ENCODE measurements at regions not wholly inside any gene's neighbourhood (a gene's known extent, or its start where the extent isn't known, plus 50 kb on each side); places are given as distances from the start of the nearest gene placed in this dataset.

- Histone ChIP-seq H3K27me3 (ENCODE audit: control insufficient read depth in 5 of 5, insufficient read depth in 4 of 5, low read length in 5 of 5) (no peaks in the 10 kb centered on the region), H3K4me3 (ENCODE audit: low read depth in 1 of 5, low read length in 5 of 5) (no peak overlapping the region), H3K27ac (ENCODE audit: low read depth, low read length) (no peak overlapping the region), H3K9me3 (ENCODE audit: control insufficient read depth in 5 of 5, low read length in 5 of 5) (no peaks in the 10 kb centered on the region), H3K36me3 (ENCODE audit: control insufficient read depth in 5 of 5, insufficient read depth in 5 of 5, low read length in 5 of 5) (no peaks in the 10 kb centered on the region), H3K9ac (ENCODE audit: low read length in 5 of 5) (no peak overlapping the region), H3K4me1 (ENCODE audit: control insufficient read depth in 5 of 5, insufficient read depth in 5 of 5, low read length in 5 of 5) (peaks cover 0 to 6% (median 0%) of the 10 kb centered on the region in 5 donors)
Observed at GRCh38 chr6:132959639-132960326, 145.4 kb downstream of the RPS12 start.

GRCh38 chr6:132960720-132961119, 146.4 kb downstream of the RPS12 start:
- no peak overlapping the region for H3K4me3 ChIP-seq (ENCODE audit: low read depth in 1 of 5, low read length in 5 of 5)
- no peaks in the 10 kb centered on the region for H3K9me3 ChIP-seq (ENCODE audit: control insufficient read depth in 5 of 5, low read length in 5 of 5)
- no peaks in the 10 kb centered on the region for H3K36me3 ChIP-seq (ENCODE audit: control insufficient read depth in 5 of 5, insufficient read depth in 5 of 5, low read length in 5 of 5)
- H3K27me3 ChIP-seq (ENCODE audit: control insufficient read depth in 5 of 5, insufficient read depth in 4 of 5, low read length in 5 of 5): no peaks in the 10 kb centered on the region
- peaks cover 0 to 6% (median 0%) of the 10 kb centered on the region in 5 donors for H3K4me1 ChIP-seq (ENCODE audit: control insufficient read depth in 5 of 5, insufficient read depth in 5 of 5, low read length in 5 of 5)
- no peak overlapping the region for H3K9ac ChIP-seq (ENCODE audit: low read length in 5 of 5)
- H3K27ac ChIP-seq (ENCODE audit: low read depth, low read length): no peak overlapping the region

GRCh38 chr6:132961122-132961521, 146.8 kb downstream of the RPS12 start:
- Histone ChIP-seq H3K36me3 (ENCODE audit: control insufficient read depth in 5 of 5, insufficient read depth in 5 of 5, low read length in 5 of 5) (no peaks in the 10 kb centered on the region), H3K27me3 (ENCODE audit: control insufficient read depth in 5 of 5, insufficient read depth in 4 of 5, low read length in 5 of 5) (no peaks in the 10 kb centered on the region), H3K4me3 (ENCODE audit: low read depth in 1 of 5, low read length in 5 of 5) (no peak overlapping the region), H3K27ac (ENCODE audit: low read depth, low read length) (no peak overlapping the region), H3K4me1 (ENCODE audit: control insufficient read depth in 5 of 5, insufficient read depth in 5 of 5, low read length in 5 of 5) (peaks cover 0 to 6% (median 0%) of the 10 kb centered on the region in 5 donors), H3K9ac (ENCODE audit: low read length in 5 of 5) (no peak overlapping the region), H3K9me3 (ENCODE audit: control insufficient read depth in 5 of 5, low read length in 5 of 5) (no peaks in the 10 kb centered on the region)

GRCh38 chr6:132961610-132962009, 147.2 kb downstream of the RPS12 start:
- Histone ChIP-seq H3K4me3 (ENCODE audit: low read depth in 1 of 5, low read length in 5 of 5) (no peak overlapping the region), H3K9me3 (ENCODE audit: control insufficient read depth in 5 of 5, low read length in 5 of 5) (no peaks in the 10 kb centered on the region), H3K27me3 (ENCODE audit: control insufficient read depth in 5 of 5, insufficient read depth in 4 of 5, low read length in 5 of 5) (no peaks in the 10 kb centered on the region), H3K9ac (ENCODE audit: low read length in 5 of 5) (no peak overlapping the region), H3K36me3 (ENCODE audit: control insufficient read depth in 5 of 5, insufficient read depth in 5 of 5, low read length in 5 of 5) (no peaks in the 10 kb centered on the region), H3K4me1 (ENCODE audit: control insufficient read depth in 5 of 5, insufficient read depth in 5 of 5, low read length in 5 of 5) (peaks cover 0 to 6% (median 0%) of the 10 kb centered on the region in 5 donors), H3K27ac (ENCODE audit: low read depth, low read length) (no peak overlapping the region)

- Histone ChIP-seq H3K9me3 (ENCODE audit: control insufficient read depth in 5 of 5, low read length in 5 of 5) (no peaks in the 10 kb centered on the region), H3K27me3 (ENCODE audit: control insufficient read depth in 5 of 5, insufficient read depth in 4 of 5, low read length in 5 of 5) (peaks cover 0 to under 1% (median 0%) of the 10 kb centered on the region in 5 donors), H3K4me1 (ENCODE audit: control insufficient read depth in 5 of 5, insufficient read depth in 5 of 5, low read length in 5 of 5) (peaks cover 0 to 6% (median 0%) of the 10 kb centered on the region in 5 donors), H3K27ac (ENCODE audit: low read depth, low read length) (no peak overlapping the region), H3K9ac (ENCODE audit: low read length in 5 of 5) (no peak overlapping the region), H3K4me3 (ENCODE audit: low read depth in 1 of 5, low read length in 5 of 5) (no peak overlapping the region), H3K36me3 (ENCODE audit: control insufficient read depth in 5 of 5, insufficient read depth in 5 of 5, low read length in 5 of 5) (no peaks in the 10 kb centered on the region)
Observed at GRCh38 chr6:132962936-132963868, 148.8 kb downstream of the RPS12 start.

GRCh38 chr6:132964101-132964867, 149.9 kb downstream of the RPS12 start:
- Histone ChIP-seq H3K4me3 (ENCODE audit: low read depth in 1 of 5, low read length in 5 of 5) (no peak overlapping the region), H3K27ac (ENCODE audit: low read depth, low read length) (no peak overlapping the region), H3K9me3 (ENCODE audit: control insufficient read depth in 5 of 5, low read length in 5 of 5) (no peaks in the 10 kb centered on the region), H3K36me3 (ENCODE audit: control insufficient read depth in 5 of 5, insufficient read depth in 5 of 5, low read length in 5 of 5) (no peaks in the 10 kb centered on the region), H3K4me1 (ENCODE audit: control insufficient read depth in 5 of 5, insufficient read depth in 5 of 5, low read length in 5 of 5) (peaks cover 0 to 6% (median 0%) of the 10 kb centered on the region in 5 donors), H3K9ac (ENCODE audit: low read length in 5 of 5) (no peak overlapping the region), H3K27me3 (ENCODE audit: control insufficient read depth in 5 of 5, insufficient read depth in 4 of 5, low read length in 5 of 5) (peaks cover 0 to 2% (median 0%) of the 10 kb centered on the region in 5 donors)

- Histone ChIP-seq H3K9ac (ENCODE audit: low read length in 5 of 5) (no peak overlapping the region), H3K36me3 (ENCODE audit: control insufficient read depth in 5 of 5, insufficient read depth in 5 of 5, low read length in 5 of 5) (no peaks in the 10 kb centered on the region), H3K27ac (ENCODE audit: low read depth, low read length) (no peak overlapping the region), H3K4me3 (ENCODE audit: low read depth in 1 of 5, low read length in 5 of 5) (no peak overlapping the region), H3K27me3 (ENCODE audit: control insufficient read depth in 5 of 5, insufficient read depth in 4 of 5, low read length in 5 of 5) (peaks cover 0 to 2% (median 0%) of the 10 kb centered on the region in 5 donors), H3K9me3 (ENCODE audit: control insufficient read depth in 5 of 5, low read length in 5 of 5) (no peaks in the 10 kb centered on the region), H3K4me1 (ENCODE audit: control insufficient read depth in 5 of 5, insufficient read depth in 5 of 5, low read length in 5 of 5) (peaks cover 0 to 6% (median 0%) of the 10 kb centered on the region in 5 donors)
Observed at GRCh38 chr6:132964868-132965382, 150.6 kb downstream of the RPS12 start.

GRCh38 chr6:132967871-132968270, 153.5 kb downstream of the RPS12 start:
- Histone ChIP-seq H3K9me3 (ENCODE audit: control insufficient read depth in 5 of 5, low read length in 5 of 5) (no peaks in the 10 kb centered on the region), H3K27me3 (ENCODE audit: control insufficient read depth in 5 of 5, insufficient read depth in 4 of 5, low read length in 5 of 5) (peaks cover 0 to 2% (median 0%) of the 10 kb centered on the region in 5 donors), H3K4me3 (ENCODE audit: low read depth in 1 of 5, low read length in 5 of 5) (no peak overlapping the region), H3K36me3 (ENCODE audit: control insufficient read depth in 5 of 5, insufficient read depth in 5 of 5, low read length in 5 of 5) (no peaks in the 10 kb centered on the region), H3K27ac (ENCODE audit: low read depth, low read length) (no peak overlapping the region), H3K4me1 (ENCODE audit: control insufficient read depth in 5 of 5, insufficient read depth in 5 of 5, low read length in 5 of 5) (peaks cover 0 to 6% (median 0%) of the 10 kb centered on the region in 5 donors), H3K9ac (ENCODE audit: low read length in 5 of 5) (no peak overlapping the region)

- no peak overlapping the region for H3K4me3 ChIP-seq (ENCODE audit: low read depth in 1 of 5, low read length in 5 of 5)
- H3K27ac ChIP-seq (ENCODE audit: low read depth, low read length): no peak overlapping the region
- H3K36me3 ChIP-seq (ENCODE audit: control insufficient read depth in 5 of 5, insufficient read depth in 5 of 5, low read length in 5 of 5): no peaks in the 10 kb centered on the region
- no peaks in the 10 kb centered on the region for H3K9me3 ChIP-seq (ENCODE audit: control insufficient read depth in 5 of 5, low read length in 5 of 5)
- no peak overlapping the region for H3K9ac ChIP-seq (ENCODE audit: low read length in 5 of 5)
- peaks cover 0 to 2% (median 0%) of the 10 kb centered on the region in 5 donors for H3K27me3 ChIP-seq (ENCODE audit: control insufficient read depth in 5 of 5, insufficient read depth in 4 of 5, low read length in 5 of 5)
- peaks cover 0 to 6% (median 0%) of the 10 kb centered on the region in 5 donors for H3K4me1 ChIP-seq (ENCODE audit: control insufficient read depth in 5 of 5, insufficient read depth in 5 of 5, low read length in 5 of 5)
Observed at GRCh38 chr6:132968419-132968950, 154.1 kb downstream of the RPS12 start.

Data from subcutaneous abdominal adipose tissue (tissue), 5 donors.